ENCODE measurements at regions not wholly inside any gene's neighbourhood (a gene's known extent, or its start where the extent isn't known, plus 50 kb on each side); places are given as distances from the start of the nearest gene placed in this dataset.

DNA sequence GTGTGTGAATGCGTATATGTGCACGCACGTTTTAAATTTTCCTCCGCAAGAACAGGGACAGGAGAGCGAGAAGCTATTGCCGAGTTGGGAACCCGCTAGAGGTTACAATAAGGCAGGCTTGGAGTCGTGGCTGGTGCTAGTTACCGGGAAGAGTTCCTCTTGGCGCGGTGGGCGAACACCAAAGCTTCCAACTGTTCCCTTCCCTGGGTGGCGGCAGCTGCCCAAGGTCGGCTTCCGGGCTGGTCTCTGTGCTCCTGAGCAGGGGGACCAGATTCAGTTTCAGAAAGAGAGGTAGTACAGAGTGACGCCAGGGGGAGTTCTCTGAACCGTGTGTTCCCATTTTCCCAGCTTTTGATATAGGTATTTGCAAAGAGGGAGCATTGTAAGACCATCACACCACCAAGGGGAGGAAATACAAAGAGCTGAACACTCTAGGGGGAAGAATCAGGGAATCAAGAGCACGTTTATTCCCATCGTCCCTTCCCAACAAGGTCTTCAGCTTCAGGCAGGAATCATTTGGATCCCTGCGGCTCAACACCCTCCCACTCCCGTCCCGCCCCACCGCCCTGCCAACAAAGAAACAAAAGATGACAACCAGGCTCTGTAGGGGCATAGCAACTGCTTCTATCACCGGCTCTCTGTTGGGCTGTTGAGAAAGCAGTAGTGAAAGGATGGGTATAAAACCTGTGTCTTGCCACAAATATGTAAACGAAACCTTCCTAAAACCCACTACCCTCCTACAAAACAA is 113.6 kb upstream of the TEX13C start:
- H3K27ac ChIP-seq (ENCODE audit: low read length in 2 of 2), result no peak overlapping the region
- CTCF ChIA-PET, result no interaction called here
- H3K4me2 ChIP-seq (replicated peaks; ENCODE audit: low read depth, low read length, poor library complexity, severe bottlenecking), result no peak overlapping the region
- H3K9ac ChIP-seq (ENCODE audit: low read length), result no peak overlapping the region
- no peaks in the 10 kb centered on the region for H3K9me3 ChIP-seq (ENCODE audit: control extremely low read depth in 1 of 3, control insufficient read depth in 2 of 3, insufficient read depth in 1 of 3, low read length in 2 of 3)
- Mint-ChIP-seq H3K27me3 (peaks cover 22% of the 10 kb centered on the region), H3K4me3 (no peak overlapping the region), H3K27ac (no peak overlapping the region), H3K9me3 (ENCODE audit: insufficient read depth) (no peaks in the 10 kb centered on the region), H3K4me1 (peaks cover 6% of the 10 kb centered on the region)
- 5% methylated on average over 8 of the region's 25 CpGs for WGBS (ENCODE audit: insufficient coverage)
- POLR2A ChIA-PET, result no interaction called here
- ATAC-seq (ENCODE audit: low read depth) (no peak), DNase-seq (no peak)
- H3K79me2 ChIP-seq (ENCODE audit: control insufficient read depth, insufficient read depth, low read length), result no peaks in the 10 kb centered on the region
- peaks cover 0 to 6% (median 1%) of the 10 kb centered on the region in 4 experiments for H3K27me3 ChIP-seq (replicated peaks in 1 of 4; ENCODE audit: control extremely low read depth in 1 of 4, control insufficient read depth in 3 of 4, insufficient read depth in 4 of 4, low read length in 3 of 4)
- no peak for TF ChIP-seq EZH2 (IDR thresholded peaks at IDR 0.05; ENCODE audit: borderline replicate concordance, insufficient read depth, low read depth, low read length, poor library complexity, severe bottlenecking)
- TF ChIP-seq, protein P1, sequence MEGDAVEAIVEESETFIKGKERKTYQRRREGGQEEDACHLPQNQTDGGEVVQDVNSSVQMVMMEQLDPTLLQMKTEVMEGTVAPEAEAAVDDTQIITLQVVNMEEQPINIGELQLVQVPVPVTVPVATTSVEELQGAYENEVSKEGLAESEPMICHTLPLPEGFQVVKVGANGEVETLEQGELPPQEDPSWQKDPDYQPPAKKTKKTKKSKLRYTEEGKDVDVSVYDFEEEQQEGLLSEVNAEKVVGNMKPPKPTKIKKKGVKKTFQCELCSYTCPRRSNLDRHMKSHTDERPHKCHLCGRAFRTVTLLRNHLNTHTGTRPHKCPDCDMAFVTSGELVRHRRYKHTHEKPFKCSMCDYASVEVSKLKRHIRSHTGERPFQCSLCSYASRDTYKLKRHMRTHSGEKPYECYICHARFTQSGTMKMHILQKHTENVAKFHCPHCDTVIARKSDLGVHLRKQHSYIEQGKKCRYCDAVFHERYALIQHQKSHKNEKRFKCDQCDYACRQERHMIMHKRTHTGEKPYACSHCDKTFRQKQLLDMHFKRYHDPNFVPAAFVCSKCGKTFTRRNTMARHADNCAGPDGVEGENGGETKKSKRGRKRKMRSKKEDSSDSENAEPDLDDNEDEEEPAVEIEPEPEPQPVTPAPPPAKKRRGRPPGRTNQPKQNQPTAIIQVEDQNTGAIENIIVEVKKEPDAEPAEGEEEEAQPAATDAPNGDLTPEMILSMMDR (IDR thresholded peaks at IDR 0.05), result no peak
- intact Hi-C loops (cut with micrococcal nuclease), result no loop called here
- no peaks in the 10 kb centered on the region for H4K20me1 ChIP-seq (ENCODE audit: control insufficient read depth, insufficient read depth, low read length, poor library complexity, severe bottlenecking)
- H3K4me3 ChIP-seq (ENCODE audit: control extremely low read depth in 1 of 5, extremely low read depth in 1 of 5, insufficient read depth in 1 of 5, low read depth in 2 of 5, low read length in 4 of 5), result no peak overlapping the region
- no peak overlapping the region for H2AFZ ChIP-seq (ENCODE audit: insufficient read depth, low read depth, low read length, poor library complexity, severe bottlenecking)
- no peaks in the 10 kb centered on the region for H3K4me1 ChIP-seq (ENCODE audit: control insufficient read depth in 2 of 2, insufficient read depth in 2 of 2, low read length in 2 of 2)
- no peaks in the 10 kb centered on the region for H3K36me3 ChIP-seq (replicated peaks in 1 of 2; ENCODE audit: control extremely low read depth in 1 of 2, control insufficient read depth in 1 of 2, extremely low read depth in 1 of 2, insufficient read depth in 2 of 2, low read length in 1 of 2)

DNA sequence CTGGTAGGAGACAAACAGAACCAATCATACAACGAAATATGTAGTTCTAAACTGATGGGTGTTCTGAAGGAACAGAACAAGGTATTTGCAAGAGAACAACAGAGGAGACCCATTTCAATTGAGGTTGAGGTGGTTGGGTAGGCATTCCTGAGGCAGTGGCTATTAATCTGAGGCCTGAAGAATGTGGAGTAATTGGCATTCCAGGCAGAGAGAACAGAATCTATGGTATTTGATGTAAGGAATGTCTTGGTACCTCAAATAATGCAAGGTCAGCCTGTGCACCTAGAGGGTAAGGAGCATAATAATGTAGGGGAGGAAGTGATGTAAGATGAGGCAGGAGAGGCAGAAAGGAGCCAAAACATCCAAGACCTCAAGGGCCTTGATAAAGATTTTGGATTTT is 109.5 kb upstream of the TEX13C start:
- no peaks in the 10 kb centered on the region for H3K79me2 ChIP-seq (ENCODE audit: control insufficient read depth, insufficient read depth, low read length)
- ATAC-seq (ENCODE audit: low read depth), result no peak
- H3K9ac ChIP-seq (ENCODE audit: low read length), result no peak overlapping the region
- H2AFZ ChIP-seq (ENCODE audit: insufficient read depth, low read depth, low read length, poor library complexity, severe bottlenecking), result no peak overlapping the region
- H3K4me1 ChIP-seq (ENCODE audit: control insufficient read depth in 2 of 2, insufficient read depth in 2 of 2, low read length in 2 of 2), result no peaks in the 10 kb centered on the region
- no peaks in the 10 kb centered on the region for H3K36me3 ChIP-seq (replicated peaks in 1 of 2; ENCODE audit: control extremely low read depth in 1 of 2, control insufficient read depth in 1 of 2, extremely low read depth in 1 of 2, insufficient read depth in 2 of 2, low read length in 1 of 2)
- H3K9me3 ChIP-seq (ENCODE audit: control extremely low read depth in 1 of 3, control insufficient read depth in 2 of 3, insufficient read depth in 1 of 3, low read length in 2 of 3), result no peaks in the 10 kb centered on the region
- intact Hi-C loops (cut with micrococcal nuclease), result no loop called here
- H3K4me1 Mint-ChIP-seq, result peaks cover 4% of the 10 kb centered on the region
- ChIA-PET POLR2A (no interaction called here), CTCF (no interaction called here)
- TF ChIP-seq, protein P1 (IDR thresholded peaks at IDR 0.05), result no peak
- H3K27me3 Mint-ChIP-seq, result peaks cover 10% of the 10 kb centered on the region
- no peak overlapping the region for H3K27ac Mint-ChIP-seq
- no peak overlapping the region for H3K4me3 ChIP-seq (ENCODE audit: control extremely low read depth in 1 of 5, extremely low read depth in 1 of 5, insufficient read depth in 1 of 5, low read depth in 2 of 5, low read length in 4 of 5)
- H3K9me3 Mint-ChIP-seq (ENCODE audit: insufficient read depth), result no peaks in the 10 kb centered on the region
- H3K27ac ChIP-seq (ENCODE audit: low read length in 2 of 2), result no peak overlapping the region
- H4K20me1 ChIP-seq (ENCODE audit: control insufficient read depth, insufficient read depth, low read length, poor library complexity, severe bottlenecking), result no peaks in the 10 kb centered on the region
- no peak overlapping the region for H3K4me3 Mint-ChIP-seq
- no peak for DNase-seq
- no CpG with 5 or more reads among the region's 1 CpG for WGBS (ENCODE audit: insufficient coverage)
- no peak overlapping the region for H3K4me2 ChIP-seq (replicated peaks; ENCODE audit: low read depth, low read length, poor library complexity, severe bottlenecking)
- H3K27me3 ChIP-seq (replicated peaks in 1 of 4; ENCODE audit: control extremely low read depth in 1 of 4, control insufficient read depth in 3 of 4, insufficient read depth in 4 of 4, low read length in 3 of 4), result peaks cover 0 to 2% (median 0%) of the 10 kb centered on the region in 4 experiments
